IPS-15b (cell line): ENCODE measurements at regions not wholly inside any gene's neighbourhood (a gene's known extent, or its start where the extent isn't known, plus 50 kb on each side); places are given as distances from the start of the nearest gene placed in this dataset.

Source experiments
- H3K27me3 ChIP-seq: one replicate; pipeline ENCODE4 v1.6.1; 2013; ENCODE audit warnings: low read length; ENCODE audit not compliant: control insufficient read depth, insufficient read depth
- H3K36me3 ChIP-seq: one replicate; pipeline ENCODE4 v1.6.1; 2013; ENCODE audit warnings: low read length; ENCODE audit not compliant: control insufficient read depth, insufficient read depth
- H3K4me1 ChIP-seq: one replicate; pipeline ENCODE4 v1.6.1; 2013; ENCODE audit warnings: mild to moderate bottlenecking, low read length; ENCODE audit not compliant: control insufficient read depth, insufficient read depth
- H3K4me3 ChIP-seq: one replicate; pipeline ENCODE4 v1.5.1; 2013; ENCODE audit warnings: low read depth, low read length
- H3K9ac ChIP-seq: one replicate; pipeline ENCODE4 v1.6.1; 2013; ENCODE audit warnings: low read depth, mild to moderate bottlenecking, low read length
- H3K9me3 ChIP-seq: one replicate; pipeline ENCODE4 v1.6.1; 2013; ENCODE audit warnings: mild to moderate bottlenecking, low read length; ENCODE audit not compliant: control insufficient read depth, insufficient read depth

DNA sequence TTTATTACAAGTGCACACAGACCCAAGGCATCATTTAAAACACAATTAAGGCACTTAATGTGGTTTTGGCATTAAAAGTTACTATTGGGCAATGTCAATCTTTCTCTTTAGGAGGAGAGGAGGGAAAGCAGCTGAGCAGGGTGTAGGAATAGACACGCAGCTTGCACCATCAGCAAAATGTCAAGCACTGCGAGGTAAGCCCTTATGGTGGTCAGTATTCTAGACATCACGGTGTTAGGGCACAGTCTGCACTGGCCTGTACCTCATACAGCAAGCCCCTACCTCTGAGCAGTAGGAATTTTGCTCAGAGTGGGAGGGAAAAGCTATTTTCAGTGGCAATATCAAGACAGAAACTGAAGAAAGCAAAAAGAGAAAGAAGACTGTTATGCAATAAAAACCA, 62.0 kb upstream of the ESRRG start:
- no peak overlapping the region for H3K4me3 ChIP-seq
- no peaks in the 10 kb centered on the region for H3K9me3 ChIP-seq
- no peak overlapping the region for H3K9ac ChIP-seq
- peaks cover 15% of the 10 kb centered on the region for H3K4me1 ChIP-seq
- H3K27me3 ChIP-seq, result no peaks in the 10 kb centered on the region
- no peaks in the 10 kb centered on the region for H3K36me3 ChIP-seq

DNA sequence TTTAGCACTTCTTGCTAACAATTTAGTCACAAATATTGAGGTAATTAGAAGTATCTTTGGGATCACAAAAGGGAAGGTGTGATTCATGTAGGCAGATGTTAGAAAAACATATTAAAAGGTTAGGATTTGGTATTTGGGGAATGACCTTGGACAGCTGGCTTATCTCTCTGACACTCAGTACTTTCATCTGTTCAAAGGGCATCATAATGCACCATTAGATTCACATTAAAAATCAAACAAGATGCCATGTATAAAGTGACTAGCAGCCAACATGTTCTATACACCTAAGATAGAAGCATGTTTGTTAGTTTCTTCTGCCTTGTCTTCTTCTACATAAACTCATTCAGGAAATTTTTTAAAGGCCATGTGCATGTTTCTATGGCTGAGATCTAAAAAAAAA, 56.5 kb upstream of the ESRRG start:
- no peaks in the 10 kb centered on the region for H3K36me3 ChIP-seq
- H3K27me3 ChIP-seq, result no peaks in the 10 kb centered on the region
- H3K9ac ChIP-seq, result no peak overlapping the region
- H3K4me3 ChIP-seq, result no peak overlapping the region
- H3K4me1 ChIP-seq, result peaks cover 14% of the 10 kb centered on the region
- no peaks in the 10 kb centered on the region for H3K9me3 ChIP-seq

DNA sequence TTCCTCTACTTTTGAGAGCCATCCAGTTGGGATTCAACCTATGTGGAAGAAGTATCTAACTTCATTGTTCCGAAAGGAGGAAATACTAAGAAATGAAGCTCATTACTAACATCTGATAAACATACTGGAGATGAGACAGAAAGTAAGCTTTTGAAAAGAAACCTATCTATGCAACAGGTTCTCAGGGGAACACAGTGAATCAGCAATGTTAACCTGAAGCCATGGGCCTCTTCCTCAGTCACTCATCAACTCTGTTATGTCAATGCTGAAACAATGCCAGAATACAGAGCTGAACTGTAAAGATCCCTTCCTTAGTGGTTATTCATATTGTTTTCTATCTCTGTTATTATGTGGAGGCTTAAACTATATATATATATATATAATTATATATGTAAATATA, 55.5 kb upstream of the ESRRG start:
- no peaks in the 10 kb centered on the region for H3K27me3 ChIP-seq
- H3K9me3 ChIP-seq, result no peaks in the 10 kb centered on the region
- no peaks in the 10 kb centered on the region for H3K36me3 ChIP-seq
- H3K4me1 ChIP-seq, result peaks cover 12% of the 10 kb centered on the region
- H3K9ac ChIP-seq, result no peak overlapping the region
- H3K4me3 ChIP-seq, result no peak overlapping the region

DNA sequence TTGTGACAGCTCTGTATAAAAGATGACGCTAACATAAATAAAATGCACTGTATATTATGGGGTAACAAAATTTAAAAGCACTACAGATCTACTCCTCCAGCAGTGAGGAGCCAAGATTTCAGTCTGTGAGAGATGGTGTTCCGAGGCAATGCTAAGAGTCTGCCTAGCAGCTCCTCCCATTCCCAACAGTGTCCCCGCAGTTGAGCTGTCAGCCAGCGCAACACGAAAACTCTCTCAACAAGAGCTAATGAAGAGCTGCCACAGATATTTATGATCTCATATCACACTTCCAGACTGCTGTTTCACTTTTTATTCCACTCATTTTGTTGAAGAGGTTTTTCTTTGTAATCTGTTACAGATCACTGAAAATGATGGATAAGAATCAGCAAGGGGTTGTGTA, 53.9 kb upstream of the ESRRG start:
- H3K27me3 ChIP-seq, result no peaks in the 10 kb centered on the region
- H3K4me1 ChIP-seq, result peaks cover 10% of the 10 kb centered on the region
- H3K36me3 ChIP-seq, result no peaks in the 10 kb centered on the region
- no peak overlapping the region for H3K9ac ChIP-seq
- H3K4me3 ChIP-seq, result no peak overlapping the region
- no peaks in the 10 kb centered on the region for H3K9me3 ChIP-seq
